Skeletal muscle cell (primary cell): ENCODE measurements at regions not wholly inside any gene's neighbourhood (a gene's known extent, or its start where the extent isn't known, plus 50 kb on each side); places are given as distances from the start of the nearest gene placed in this dataset.
"Not testable (repeated sequence)": the region's sequence is repeated elsewhere in the genome, so short reads cannot be mapped to it uniquely, and the experiment has no call there.

Experiments used
- DNase-seq: peaks from one replicate; pipeline ENCODE4 v3.0.0-alpha.2; 2010; ENCODE audit warnings: low read depth
- H3K4me3 ChIP-seq: 2 replicates; pipeline ENCODE4 v1.5.1; 2011; ENCODE audit warnings: low read depth, mild to moderate bottlenecking, control low read depth, low read length, moderate library complexity

- H3K4me3 ChIP-seq: no peak overlapping the region
- DNase-seq: no peak
These were observed 287.2 kb downstream of the DTHD1 start for GRCh38 chr4:36568575-36568974.

- no peak for DNase-seq
These were observed 292.0 kb downstream of the DTHD1 start for GRCh38 chr4:36573441-36573840.

GRCh38 chr4:36574816-36575215 is 293.4 kb downstream of the DTHD1 start:
- no peak for DNase-seq
- H3K4me3 ChIP-seq: no peak overlapping the region

More at GRCh38 chr4:36573441-36573840, 292.0 kb downstream of the DTHD1 start:
- no peak overlapping the region for H3K4me3 ChIP-seq

GRCh38 chr4:36582198-36582597 is 300.8 kb downstream of the DTHD1 start:
- no peak overlapping the region for H3K4me3 ChIP-seq
- no peak for DNase-seq

GRCh38 chr4:36587909-36588472 is 306.6 kb downstream of the DTHD1 start:
- DNase-seq: no peak
- H3K4me3 ChIP-seq: no peak overlapping the region

- H3K4me3 ChIP-seq: no peak overlapping the region
- DNase-seq: no peak
These were observed 308.9 kb downstream of the DTHD1 start for GRCh38 chr4:36590343-36590742.

GRCh38 chr4:36601864-36602495 is 320.6 kb downstream of the DTHD1 start:
- H3K4me3 ChIP-seq: no peak overlapping the region
- no peak for DNase-seq

GRCh38 chr4:36609661-36610060 is 328.2 kb downstream of the DTHD1 start:
- no peak overlapping the region for H3K4me3 ChIP-seq
- no peak for DNase-seq

- no peak overlapping the region for H3K4me3 ChIP-seq
- DNase-seq: no peak
These were observed 329.2 kb downstream of the DTHD1 start for GRCh38 chr4:36610628-36611027.

- not testable (repeated sequence) for DNase-seq, H3K4me3 ChIP-seq
These were observed 331.7 kb downstream of the DTHD1 start for GRCh38 chr4:36613142-36613541.

- H3K4me3 ChIP-seq: no peak overlapping the region
- DNase-seq: no peak
These were observed 332.6 kb downstream of the DTHD1 start for GRCh38 chr4:36614011-36614410.

- H3K4me3 ChIP-seq: no peak overlapping the region
- DNase-seq: no peak
These were observed 336.7 kb downstream of the DTHD1 start for GRCh38 chr4:36618102-36618501.

- DNase-seq: no peak
- H3K4me3 ChIP-seq: no peak overlapping the region
These were observed 342.6 kb downstream of the DTHD1 start for GRCh38 chr4:36624030-36624429.

- no peak for DNase-seq
These were observed 356.9 kb downstream of the DTHD1 start for GRCh38 chr4:36638273-36638811.

GRCh38 chr4:36640876-36641275 is 359.5 kb downstream of the DTHD1 start:
- no peak for DNase-seq
- H3K4me3 ChIP-seq: no peak overlapping the region

More at GRCh38 chr4:36638273-36638811, 356.9 kb downstream of the DTHD1 start:
- H3K4me3 ChIP-seq: no peak overlapping the region

- H3K4me3 ChIP-seq: no peak overlapping the region
- DNase-seq: no peak
These were observed 369.8 kb downstream of the DTHD1 start for GRCh38 chr4:36651253-36651652.

GRCh38 chr4:36652857-36653256 is 371.4 kb downstream of the DTHD1 start:
- H3K4me3 ChIP-seq: no peak overlapping the region
- no peak for DNase-seq

GRCh38 chr4:36665985-36666527 is 384.6 kb downstream of the DTHD1 start:
- H3K4me3 ChIP-seq: no peak overlapping the region
- no peak for DNase-seq

GRCh38 chr4:36675436-36675835 is 394.0 kb downstream of the DTHD1 start:
- no peak overlapping the region for H3K4me3 ChIP-seq
- no peak for DNase-seq

- peak; percentile 0 for DNase-seq
- no peak overlapping the region for H3K4me3 ChIP-seq
These were observed 395.0 kb downstream of the DTHD1 start for GRCh38 chr4:36676139-36677050.
